ENCODE measurements at regions not wholly inside any gene's neighbourhood (a gene's known extent, or its start where the extent isn't known, plus 50 kb on each side); places are given as distances from the start of the nearest gene placed in this dataset.

DNA sequence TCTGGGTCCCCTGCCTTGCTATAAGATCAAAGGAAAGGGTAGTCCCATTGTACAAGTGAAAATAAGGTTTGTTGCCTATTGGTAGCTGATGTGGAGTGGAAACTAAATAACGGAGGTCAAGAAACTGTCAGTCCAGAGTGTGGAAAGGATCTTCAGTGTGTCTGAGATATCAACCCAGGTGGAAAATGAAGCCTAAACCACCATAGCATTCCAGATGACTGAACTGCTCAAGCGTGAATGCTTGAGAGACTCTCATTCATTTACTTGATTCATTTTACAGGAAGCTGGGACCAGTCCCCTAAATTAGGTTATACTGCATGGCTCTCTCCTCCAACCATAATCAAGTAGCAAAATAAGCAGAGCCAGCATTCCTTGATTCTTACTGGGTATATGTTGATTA lies 116.0 kb upstream of the SLC28A3 start:
- DNase-seq: no peak

DNA sequence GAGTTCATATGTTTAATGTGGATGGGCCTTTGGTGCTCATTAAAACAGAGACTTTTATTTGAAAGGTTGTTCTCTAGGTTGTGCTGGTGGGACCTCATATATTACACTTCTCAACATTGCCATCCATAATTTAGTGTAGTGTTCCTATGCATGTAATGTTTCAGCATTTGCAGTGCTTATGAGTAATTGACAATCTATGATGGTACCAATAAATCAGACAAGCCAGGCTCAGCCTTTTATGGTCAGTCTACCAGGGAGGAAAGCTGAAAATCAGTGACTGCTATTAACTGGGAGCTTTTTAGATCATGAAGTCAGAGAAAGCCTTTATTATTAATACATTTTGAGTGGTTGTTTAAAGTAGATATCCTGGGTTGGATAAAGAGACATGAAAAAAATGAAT lies 120.1 kb upstream of the SLC28A3 start:
- DNase-seq: no peak

DNA sequence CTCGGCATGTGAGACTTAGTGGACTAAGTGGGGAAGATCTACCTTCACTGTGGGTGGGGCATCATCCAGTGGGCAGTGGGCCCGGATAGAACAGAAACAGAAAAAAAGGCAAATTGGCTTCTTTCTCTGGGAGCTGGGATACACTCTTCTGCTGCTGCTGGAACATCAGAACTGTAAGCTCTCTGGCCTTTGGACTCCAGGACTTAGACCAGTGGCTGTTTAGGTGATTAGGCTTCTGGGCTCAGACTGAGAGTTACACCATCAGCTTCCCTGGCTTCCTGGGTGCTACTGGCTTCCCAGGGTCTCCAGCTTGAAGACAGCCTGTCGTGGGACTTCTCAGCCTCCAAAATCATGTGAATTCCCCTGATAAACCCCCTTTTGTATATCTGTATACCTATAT lies 122.7 kb upstream of the SLC28A3 start:
- no peak for DNase-seq

DNA sequence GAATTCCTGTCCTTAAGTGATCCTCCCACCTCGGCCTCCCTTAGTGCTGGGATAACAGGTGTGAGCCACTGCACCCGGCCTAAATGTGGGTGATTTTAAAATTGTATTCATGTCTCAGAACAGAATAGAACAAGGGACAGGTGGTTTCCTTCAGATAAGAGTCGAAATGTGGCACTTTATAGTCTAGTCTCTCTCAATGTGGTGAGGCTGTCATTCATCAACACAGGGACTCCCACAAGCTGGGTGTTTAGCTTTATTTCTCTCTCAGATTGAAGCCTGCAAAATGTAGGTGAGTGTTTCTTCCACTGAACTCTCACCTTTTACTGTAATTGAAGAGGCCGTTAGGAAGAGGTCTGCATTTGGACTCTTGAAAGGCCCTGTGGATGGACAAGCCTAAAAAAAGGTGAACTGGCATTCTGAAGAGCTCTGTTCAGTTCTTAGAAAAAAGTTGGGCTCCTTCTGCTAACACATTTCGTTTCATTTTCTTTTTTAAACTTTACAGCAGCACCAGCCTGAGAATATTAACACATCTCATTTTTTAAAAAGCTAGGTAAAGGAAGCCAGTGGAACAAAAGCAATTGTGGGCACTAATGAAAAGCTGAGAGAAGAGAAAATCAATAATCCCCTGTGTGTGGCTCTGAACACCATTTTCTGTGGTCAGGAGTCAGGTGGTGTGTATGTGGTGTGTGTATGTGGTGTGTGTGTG lies 126.2 kb upstream of the SLC28A3 start:
- no peak for DNase-seq

DNA sequence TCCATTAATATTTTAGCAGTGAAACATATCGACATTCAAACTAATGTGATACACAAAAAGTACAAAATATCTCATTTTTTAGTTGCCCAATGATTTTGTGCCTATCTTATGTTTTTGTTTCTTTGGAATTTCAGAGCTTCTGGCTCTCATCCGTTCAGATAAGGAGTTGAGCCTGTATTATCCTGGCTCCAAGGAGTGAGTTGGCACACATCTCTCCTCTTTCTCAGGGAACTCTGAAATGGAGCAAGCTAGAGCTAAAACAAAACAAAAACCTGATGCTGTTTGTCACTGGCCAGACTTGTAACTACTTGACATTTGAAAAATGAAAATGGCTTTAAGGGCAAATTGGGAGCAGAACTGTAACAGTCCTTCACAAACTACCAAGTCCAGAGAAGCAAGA lies 131.3 kb upstream of the SLC28A3 start:
- no peak for DNase-seq

DNA sequence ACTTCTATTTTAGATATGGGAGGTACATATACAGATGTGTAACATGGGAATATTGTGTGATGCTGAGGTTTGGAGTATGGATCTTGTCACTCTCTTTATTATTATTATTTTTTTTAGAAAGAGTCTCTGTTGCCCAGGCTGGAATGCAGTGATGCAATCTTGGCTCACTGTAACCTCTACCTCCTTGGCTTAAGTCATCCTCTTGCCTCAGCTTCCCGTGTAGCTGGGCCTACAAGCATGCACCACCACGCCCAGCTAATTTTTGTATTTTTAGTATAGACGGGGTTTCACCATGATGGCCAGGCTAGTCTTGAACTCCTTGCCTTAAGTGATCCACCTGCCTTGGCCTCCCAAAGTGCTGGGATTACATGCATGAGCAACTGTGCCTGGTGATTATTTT lies 138.4 kb upstream of the SLC28A3 start:
- no peak for DNase-seq

DNA sequence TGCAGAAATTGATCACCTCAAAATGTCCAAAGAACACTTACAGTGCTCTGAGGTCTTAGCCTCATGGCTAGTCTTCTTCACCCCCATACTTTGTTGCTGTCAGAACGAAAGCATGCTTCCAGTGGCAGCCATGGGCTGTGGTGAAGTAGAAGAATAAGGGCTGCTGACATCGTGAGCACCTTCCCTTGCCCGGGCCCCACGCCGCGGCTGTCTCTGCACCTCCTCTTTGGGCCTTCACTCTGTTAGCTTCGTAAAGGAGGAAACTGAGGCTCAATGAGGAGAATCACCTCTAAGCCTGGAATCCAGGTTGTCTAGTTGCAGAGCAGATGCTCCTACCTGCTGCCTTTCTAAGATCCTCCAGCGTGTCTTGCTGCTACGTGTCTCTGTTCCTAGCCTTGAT lies 139.5 kb upstream of the SLC28A3 start:
- DNase-seq: no peak

DNA sequence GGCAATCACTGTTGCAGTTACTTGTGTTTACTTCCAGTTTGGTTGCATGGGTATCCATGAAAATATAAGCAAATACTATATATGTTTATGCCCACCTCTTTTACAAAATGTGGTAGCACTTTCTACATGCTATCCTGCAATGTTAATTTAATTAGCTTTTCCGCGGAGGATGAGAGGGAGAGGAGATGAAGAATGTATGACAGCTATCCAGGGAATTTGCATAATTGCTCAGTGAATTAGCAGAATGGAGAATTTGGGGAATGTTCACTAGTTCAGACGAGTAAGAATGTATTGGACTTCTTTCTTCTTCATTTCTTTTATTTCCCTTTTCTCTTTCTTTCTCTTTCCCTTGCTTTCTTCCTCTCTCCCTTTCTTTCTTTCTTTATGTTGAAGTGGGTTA lies 140.7 kb upstream of the SLC28A3 start:
- no peak for DNase-seq

DNA sequence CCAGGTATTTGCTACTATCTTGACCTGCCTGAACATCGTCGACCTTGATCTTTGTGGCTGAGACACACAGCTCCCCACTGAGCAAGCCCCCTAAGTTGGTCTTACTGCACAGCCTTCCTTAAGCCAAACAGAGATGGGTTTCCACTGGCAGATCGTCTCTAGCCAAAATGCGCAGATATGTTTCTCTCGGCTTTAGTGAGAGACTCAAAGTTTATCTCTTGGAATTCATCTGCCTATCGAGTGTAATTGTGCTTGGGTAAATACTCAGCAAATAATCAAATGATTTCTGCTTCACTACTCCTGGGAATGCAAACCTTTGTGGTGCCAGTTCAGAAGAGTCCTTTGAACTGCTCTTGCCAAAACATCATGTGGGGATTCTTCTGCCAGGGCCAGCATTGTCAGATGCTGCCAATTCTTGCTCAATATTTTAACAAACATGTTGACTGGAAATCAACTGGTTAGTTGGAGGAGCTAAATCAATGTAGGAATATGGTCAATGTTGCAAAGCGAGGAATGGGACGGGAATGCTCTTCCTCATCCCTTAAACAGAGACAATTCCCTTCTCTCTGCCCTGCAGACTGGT lies 141.2 kb upstream of the SLC28A3 start:
- DNase-seq: no peak

DNA sequence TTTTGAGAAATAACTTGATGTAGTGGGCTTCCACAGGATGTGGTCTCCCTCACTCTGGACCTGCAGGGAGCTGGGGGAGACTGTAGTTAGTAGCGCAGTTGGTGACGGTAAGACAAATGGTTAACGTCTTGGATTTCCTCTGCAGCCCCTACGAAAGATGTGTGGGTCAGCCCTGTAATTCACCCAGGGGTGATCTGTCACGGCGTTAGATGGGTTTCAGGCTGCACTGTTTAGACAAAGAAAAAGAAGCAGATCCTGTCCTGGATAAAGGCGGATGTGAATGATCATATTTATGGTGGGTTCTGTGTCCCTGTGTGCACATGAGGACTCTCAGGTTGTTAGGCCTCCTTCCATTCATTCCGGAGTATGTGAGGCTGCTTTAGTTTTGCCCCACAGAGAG lies 142.0 kb upstream of the SLC28A3 start:
- no peak for DNase-seq

DNA sequence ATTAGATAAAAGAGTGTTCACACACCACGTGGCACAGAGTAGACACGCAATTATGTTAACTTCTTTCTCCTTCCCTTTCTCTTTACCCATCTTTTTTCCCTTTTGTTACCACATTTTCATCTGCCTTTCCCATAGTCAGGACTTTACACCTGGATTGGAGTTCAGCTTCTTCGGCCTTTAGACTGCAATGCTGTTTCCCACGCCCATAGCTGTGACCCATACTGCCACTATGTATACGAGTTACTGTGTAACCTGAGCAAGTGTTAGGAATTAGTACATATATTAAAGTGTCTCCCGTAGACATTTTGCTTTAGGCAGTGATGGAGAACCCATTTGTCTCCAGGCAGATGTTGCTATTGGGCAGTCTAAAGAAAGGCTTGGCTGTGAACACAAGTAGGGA lies 143.6 kb upstream of the SLC28A3 start:
- no peak for DNase-seq

DNA sequence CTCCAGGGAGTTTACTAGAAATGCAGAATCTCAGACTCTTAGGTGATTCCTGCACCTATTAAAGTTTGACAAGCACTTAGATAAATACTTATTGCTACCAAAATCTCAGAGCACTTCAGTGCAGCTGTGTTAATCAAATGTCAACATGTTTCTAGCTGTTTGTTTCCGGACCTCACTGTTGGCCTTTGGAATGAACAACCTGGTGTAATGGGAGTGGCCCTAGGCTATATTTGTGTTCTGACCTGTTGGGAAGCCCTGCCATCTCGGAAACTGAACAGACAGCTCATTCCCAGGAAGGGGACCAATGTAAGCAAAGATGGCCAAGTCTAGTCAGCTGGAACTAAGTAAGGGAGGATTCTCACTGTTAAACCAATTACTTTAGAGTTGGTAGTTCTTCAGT lies 145.0 kb upstream of the SLC28A3 start:
- DNase-seq: no peak

DNA sequence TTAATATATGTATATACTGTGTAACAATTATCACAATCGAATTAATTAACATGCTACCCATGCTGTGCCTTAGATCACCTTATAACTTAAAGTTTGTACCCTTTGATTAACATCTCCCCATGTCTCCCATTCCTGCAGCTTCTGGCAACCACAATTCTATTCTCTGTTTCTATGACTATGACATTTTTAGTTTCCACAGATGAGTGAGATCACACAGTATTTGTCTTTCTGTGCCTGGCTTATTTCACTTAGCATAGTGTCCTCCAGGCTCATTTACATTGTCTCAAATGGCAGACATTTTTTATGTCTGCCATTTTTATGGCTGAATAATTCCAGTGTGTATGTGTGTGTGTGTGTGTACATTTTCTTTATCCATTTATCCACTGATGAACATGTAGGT lies 146.1 kb upstream of the SLC28A3 start:
- no peak for DNase-seq

DNA sequence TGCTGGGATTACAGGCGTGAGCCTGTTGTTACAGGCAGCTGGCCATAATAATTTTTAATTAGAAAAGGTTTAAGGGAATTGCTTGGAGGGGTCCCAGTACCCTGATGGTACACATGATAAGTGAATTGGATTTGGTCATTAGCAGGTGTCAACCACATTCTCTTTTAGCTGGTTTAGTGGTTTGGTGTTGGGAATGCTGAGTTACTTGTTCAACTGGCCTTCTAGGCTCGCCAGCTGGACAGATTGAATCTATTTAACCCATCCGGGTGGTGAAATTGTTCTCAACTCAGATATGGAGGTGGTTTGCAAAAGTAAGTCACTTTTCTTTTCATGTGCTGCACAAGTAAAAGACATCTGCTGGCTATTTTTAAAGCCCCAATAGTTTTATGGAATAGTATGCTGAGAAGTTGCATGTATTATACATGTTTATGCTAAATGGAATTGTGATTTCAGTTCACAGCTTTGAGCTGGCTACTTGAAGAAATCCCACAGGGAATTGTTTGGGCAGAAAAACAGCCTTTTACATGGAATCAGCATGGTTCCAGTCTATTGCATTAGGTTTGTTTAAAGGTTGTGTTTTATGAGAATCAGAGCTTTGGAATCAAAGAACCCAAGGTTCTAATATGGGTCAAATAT lies 149.8 kb upstream of the SLC28A3 start:
- no peak for DNase-seq

DNA sequence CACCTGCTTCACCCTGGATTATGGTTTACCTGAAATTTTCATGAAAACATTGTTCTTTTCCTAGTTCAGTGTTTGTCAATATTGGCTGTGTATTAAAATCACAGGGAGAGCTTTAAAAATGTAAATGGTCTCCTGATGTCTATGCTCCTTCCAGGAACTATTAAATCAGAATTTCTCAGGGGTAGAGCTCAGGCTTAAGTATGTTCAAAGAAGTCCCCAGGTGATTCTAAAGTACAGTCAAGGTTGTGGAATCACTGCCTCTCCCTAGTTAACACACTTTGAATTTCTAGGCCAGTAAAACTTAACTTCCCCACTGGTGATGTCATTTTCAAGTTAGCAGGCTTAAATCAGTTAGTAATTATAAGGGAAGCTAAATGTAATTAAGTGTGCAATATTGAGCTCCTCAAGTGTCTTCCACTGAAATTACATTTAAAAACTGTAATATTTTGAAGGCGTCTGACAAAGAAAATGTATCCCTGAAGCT lies 150.3 kb upstream of the SLC28A3 start:
- DNase-seq: no peak

DNA sequence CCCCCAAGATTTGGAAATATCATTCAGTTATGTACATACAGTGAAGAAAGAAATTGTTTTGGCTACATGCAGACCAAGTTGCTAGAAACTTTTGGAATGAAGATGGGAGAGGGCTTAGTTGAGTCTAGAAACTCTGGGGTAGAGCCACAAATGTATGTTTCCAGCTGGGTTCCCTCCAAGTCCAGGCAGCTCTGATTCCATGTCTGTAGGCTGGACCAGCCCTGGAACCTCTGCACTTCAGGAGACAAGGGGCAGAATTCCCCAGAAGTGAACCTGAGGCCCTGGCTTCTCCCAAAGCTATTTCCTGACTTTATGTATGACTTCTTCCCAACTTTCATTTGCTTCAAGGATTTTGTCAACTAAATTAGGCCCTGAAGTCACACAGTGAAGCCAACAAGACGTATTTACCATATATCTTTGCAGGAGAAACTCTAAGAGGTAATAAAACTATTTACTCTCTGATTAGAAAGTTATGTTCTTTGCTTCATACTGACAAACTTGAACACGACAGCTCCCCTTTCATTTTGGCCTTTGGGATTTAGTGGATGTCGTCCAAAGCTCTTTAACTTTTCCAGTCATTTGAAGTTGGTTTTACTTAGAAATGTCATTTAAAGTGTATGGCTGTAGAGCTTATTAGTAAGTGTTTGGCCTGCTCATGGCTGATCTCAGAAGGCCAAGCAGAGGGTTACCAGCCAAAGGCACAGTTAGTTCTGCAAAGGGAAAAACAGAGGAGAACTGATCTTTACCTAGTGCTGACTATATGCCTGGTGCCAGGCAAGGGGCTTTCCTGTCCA lies 152.0 kb upstream of the SLC28A3 start:
- no peak for DNase-seq

DNA sequence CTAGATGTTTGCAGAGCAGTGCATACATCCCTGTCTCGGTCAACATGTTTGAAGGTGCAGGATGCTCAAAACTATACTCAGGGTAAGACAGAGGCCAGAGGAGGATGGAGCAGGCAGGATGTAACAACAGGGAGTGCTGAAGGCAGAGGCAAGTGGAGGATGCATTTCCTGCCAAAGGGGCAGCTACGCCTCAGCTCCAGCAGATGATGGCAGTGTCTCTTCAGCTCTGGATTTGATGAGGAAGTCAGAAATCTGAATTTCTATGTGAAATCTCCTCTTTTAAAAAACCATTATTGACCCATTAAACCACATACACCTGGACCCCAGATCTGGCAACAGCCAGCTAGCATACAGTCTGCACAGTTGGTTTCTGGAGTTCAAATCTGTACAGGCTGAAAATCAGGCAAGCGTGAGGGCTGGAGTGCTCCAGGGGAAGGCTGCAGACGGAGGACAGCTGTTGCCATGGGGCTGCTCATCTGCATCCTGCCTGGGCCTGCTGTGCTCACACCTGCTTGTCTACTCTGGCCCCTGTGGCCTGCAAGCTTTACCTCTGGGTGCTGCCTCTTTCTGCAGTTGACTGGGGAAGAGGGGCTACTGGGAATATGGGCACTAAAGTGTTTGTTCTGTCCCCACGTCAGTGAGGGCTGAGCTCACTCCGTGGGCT lies 152.9 kb upstream of the SLC28A3 start:
- no peak for DNase-seq

DNA sequence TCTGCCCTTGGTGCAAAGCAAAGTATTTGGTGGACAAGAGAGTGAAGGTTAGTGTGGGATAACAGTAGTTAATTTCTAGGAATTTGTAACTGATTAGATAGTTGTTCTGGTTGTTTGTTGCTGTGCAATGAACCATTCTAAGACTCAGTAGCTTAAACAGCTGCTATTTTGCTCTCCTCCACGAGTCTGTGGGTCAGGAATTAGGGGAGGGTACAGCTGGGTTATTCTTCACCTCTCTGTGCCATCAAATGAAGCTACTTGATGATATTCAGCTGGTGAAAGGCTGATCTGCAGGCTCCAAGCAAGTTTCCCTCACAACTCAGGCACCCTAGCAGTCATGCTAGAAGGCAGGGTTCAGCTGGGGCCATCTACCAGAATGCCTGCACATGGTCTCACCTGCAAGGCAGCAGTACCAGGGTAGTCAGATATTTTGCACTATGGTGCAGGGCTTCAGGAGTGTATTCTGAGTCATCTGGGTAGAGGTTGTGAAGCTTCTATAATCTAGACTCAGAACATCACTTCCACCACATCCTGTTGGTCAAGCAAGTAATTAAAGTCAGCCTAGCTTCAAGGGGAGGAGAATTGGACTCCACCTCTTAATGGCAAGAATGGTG lies 159.5 kb upstream of the SLC28A3 start:
- no peak for DNase-seq

DNA sequence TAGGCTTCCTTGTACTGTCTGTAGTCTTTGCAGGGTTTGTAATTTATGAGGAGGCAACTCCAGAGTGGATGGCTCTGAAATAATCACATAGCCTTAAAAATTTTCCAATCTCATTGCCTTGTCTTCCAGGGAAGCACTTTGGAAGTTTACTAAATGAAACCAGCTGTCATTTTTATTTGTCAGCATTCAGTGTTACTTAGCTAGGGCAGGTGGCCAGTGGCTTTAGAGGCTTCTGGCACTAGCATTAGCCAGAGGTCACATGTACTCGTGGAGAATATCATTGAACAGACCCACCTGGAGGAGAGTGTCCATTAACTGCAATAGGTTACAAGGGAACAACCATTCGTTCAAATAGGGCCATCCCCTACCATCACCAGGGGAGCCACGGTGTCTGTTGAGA lies 160.3 kb upstream of the SLC28A3 start:
- no peak for DNase-seq

DNA sequence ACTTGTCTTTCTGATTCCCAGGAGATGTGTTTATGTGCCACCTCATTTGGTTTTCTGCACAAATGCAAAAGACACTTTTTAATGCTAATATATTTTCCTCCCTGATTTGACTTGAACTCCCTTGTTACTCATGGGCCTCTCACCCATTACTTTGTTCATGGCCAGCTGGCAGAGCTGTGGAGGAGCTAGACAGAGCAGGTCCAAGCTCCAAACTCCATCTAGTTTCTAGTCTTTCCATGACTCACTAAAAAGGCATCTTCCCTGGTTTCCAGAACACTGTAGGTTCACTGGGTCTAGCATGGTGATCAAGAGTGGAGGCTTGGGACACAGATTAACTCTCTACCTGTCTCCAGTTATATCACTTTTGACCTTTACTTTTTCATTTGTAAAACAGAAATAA lies 161.0 kb upstream of the SLC28A3 start:
- no peak for DNase-seq

DNA sequence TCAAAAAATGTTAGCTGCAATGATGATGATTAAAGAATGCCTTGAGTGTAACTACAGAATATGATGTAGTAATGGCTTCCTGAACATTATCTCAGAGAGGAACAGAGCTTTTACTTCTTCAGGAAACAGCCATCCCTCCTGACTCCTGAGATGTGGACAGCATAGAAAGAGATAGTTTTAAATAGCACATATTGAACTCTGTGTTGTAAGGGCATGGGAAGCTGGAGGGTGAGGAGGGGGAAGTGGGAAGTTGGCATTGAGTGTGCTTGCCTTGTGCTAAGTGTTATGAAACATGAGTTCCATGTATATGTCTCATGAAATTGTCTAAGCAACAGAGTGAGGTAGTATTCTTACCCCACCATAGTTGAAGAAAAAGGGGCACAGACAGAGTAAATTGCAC lies 161.5 kb upstream of the SLC28A3 start:
- DNase-seq: no peak

DNA sequence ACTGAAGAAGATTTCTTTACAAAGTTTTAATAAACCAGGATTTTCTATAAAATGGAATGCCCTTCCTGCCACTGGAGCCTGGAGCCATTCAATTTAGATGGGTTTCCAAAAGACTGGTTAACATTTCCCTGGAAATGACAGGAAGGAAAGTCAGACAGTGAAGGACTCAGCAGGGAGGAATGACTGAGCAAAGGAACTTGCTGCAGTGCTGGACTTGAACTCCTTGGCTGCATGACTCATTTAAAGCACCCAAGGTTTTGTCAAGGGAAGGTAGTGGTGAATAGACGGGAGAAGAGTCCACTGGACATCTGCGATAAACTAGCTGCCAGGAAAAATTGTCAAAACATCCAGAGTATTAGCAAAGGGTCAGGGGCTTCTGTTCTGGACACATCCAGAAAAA lies 163.8 kb upstream of the SLC28A3 start:
- DNase-seq: no peak

DNA sequence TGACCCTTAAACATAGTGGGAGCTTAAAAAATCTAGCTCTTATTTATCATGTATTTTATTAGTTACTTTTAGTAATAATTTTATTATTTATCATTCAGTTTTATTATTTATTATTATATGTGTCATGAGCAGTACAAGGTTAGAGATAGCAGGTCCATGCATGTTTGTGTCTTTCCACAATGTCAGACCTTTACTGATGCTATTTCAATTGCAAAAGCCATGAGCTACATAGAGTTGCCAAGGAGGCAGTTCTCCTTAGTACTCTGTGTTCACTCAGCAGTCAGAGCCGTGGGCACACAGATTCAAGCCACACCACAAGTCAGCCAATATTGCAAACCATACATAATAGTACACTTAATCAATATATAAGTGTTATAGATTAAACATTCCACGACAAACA lies 157.9 kb upstream of the NTRK2 start:
- DNase-seq: no peak
